Neural cell (in vitro differentiated cells): ENCODE measurements at regions not wholly inside any gene's neighbourhood (a gene's known extent, or its start where the extent isn't known, plus 50 kb on each side); places are given as distances from the start of the nearest gene placed in this dataset.

Source experiments
- EZH2 ChIP-seq: fragments of 200-600, 300-800 bp; shearing (Covaris generic), sonication (generic); IDR thresholded peaks from 2 replicates; pipeline ENCODE4 v1.6.1; 2014; ENCODE audit warnings: antibody characterized with exemption, low read length, borderline replicate concordance, mild to moderate bottlenecking; ENCODE audit not compliant: insufficient read depth, poor library complexity, severe bottlenecking
- POLR2AphosphoS5 ChIP-seq: IDR thresholded peaks from 2 replicates; pipeline ENCODE4 v1.6.1; 2012
- TAF1 ChIP-seq: IDR thresholded peaks from 2 replicates; pipeline ENCODE4 v1.6.1; 2012; ENCODE audit warnings: low read depth
- TF ChIP-seq, protein P1 (sequence below): fragments of 450-650 bp; IDR thresholded peaks from 2 replicates; pipeline ENCODE4 v1.5.1; 2014; ENCODE audit warnings: antibody characterized with exemption, mild to moderate bottlenecking, moderate library complexity; ENCODE audit not compliant: poor library complexity, severe bottlenecking

DNA sequence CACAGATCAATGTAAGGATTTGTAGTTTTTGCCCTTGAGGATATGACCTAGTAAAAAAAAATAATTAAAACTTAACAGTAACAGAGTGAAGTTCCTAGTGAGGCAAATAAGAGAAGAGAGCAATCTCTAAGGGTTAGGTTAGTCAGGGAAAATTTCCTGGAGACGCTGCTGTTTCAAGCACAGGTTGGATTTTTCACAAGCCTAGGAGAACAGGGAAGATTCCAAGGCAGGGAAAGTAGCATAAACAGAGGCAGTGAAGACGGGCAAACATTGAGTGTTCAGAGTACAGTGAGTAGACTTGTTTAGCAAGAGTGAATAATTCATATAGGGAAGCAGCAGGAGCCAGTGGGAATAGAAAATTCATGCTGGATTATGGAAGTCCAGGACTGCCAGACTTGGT lies 212.8 kb downstream of the SPANXN3 start:
- TF ChIP-seq, protein P1, sequence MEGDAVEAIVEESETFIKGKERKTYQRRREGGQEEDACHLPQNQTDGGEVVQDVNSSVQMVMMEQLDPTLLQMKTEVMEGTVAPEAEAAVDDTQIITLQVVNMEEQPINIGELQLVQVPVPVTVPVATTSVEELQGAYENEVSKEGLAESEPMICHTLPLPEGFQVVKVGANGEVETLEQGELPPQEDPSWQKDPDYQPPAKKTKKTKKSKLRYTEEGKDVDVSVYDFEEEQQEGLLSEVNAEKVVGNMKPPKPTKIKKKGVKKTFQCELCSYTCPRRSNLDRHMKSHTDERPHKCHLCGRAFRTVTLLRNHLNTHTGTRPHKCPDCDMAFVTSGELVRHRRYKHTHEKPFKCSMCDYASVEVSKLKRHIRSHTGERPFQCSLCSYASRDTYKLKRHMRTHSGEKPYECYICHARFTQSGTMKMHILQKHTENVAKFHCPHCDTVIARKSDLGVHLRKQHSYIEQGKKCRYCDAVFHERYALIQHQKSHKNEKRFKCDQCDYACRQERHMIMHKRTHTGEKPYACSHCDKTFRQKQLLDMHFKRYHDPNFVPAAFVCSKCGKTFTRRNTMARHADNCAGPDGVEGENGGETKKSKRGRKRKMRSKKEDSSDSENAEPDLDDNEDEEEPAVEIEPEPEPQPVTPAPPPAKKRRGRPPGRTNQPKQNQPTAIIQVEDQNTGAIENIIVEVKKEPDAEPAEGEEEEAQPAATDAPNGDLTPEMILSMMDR, result no peak
- TF ChIP-seq EZH2 (no peak), POLR2AphosphoS5 (no peak), TAF1 (no peak)
